ENCODE measurements at regions not wholly inside any gene's neighbourhood (a gene's known extent, or its start where the extent isn't known, plus 50 kb on each side); places are given as distances from the start of the nearest gene placed in this dataset.

- no peaks in the 10 kb centered on the region for H3K4me1 ChIP-seq
- TF ChIP-seq, protein P1, sequence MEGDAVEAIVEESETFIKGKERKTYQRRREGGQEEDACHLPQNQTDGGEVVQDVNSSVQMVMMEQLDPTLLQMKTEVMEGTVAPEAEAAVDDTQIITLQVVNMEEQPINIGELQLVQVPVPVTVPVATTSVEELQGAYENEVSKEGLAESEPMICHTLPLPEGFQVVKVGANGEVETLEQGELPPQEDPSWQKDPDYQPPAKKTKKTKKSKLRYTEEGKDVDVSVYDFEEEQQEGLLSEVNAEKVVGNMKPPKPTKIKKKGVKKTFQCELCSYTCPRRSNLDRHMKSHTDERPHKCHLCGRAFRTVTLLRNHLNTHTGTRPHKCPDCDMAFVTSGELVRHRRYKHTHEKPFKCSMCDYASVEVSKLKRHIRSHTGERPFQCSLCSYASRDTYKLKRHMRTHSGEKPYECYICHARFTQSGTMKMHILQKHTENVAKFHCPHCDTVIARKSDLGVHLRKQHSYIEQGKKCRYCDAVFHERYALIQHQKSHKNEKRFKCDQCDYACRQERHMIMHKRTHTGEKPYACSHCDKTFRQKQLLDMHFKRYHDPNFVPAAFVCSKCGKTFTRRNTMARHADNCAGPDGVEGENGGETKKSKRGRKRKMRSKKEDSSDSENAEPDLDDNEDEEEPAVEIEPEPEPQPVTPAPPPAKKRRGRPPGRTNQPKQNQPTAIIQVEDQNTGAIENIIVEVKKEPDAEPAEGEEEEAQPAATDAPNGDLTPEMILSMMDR (IDR thresholded peaks at IDR 0.05): no peak
- TF ChIP-seq EP300 (IDR thresholded peaks at IDR 0.05): no peak
- TF ChIP-seq POLR2A (IDR thresholded peaks at IDR 0.05): no peak
- no peaks in the 10 kb centered on the region for H3K27me3 ChIP-seq
- no peaks in the 10 kb centered on the region for H3K36me3 ChIP-seq
- H3K9me3 ChIP-seq: no peaks in the 10 kb centered on the region
- 73 to 78% methylated on average over 17 of the region's 17 CpGs for WGBS, 2 donors
- no peak for DNase-seq (ENCODE audit: low spot score in 2 of 2)
- H3K4me3 ChIP-seq: no peak overlapping the region
- H3K27ac ChIP-seq: no peak overlapping the region
Observed at GRCh38 chr15:69825941-69826818, 271.5 kb downstream of the TLE3 start.

DNA sequence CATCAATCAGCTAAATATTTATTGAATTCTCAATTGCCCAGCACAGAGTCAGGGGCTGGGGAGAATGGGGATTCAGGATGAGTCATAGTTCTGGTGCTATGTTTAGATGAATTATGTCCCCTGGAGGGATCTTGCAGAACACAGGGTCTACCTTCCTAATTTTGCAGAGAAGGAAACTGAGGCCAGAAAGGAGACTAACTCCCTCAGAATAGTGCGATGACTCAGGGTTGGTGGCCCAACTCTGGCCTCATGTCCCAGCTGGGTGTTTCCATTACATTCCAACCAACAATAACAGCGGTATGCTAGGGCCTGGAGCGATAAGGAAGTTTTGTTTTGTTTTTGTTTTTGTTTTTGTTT is 270.9 kb downstream of the TLE3 start:
- H3K4me3 ChIP-seq: no peak overlapping the region
- no peaks in the 10 kb centered on the region for H3K27me3 ChIP-seq
- H3K36me3 ChIP-seq: no peaks in the 10 kb centered on the region
- H3K9me3 ChIP-seq: no peaks in the 10 kb centered on the region
- H3K4me1 ChIP-seq: no peaks in the 10 kb centered on the region
- TF ChIP-seq, protein P1 (IDR thresholded peaks at IDR 0.05): no peak
- TF ChIP-seq POLR2A (IDR thresholded peaks at IDR 0.05): no peak
- no peak for TF ChIP-seq EP300 (IDR thresholded peaks at IDR 0.05)
- H3K27ac ChIP-seq: no peak overlapping the region
- WGBS, 2 donors: 70 to 73% methylated on average over 3 of the region's 3 CpGs
- DNase-seq (ENCODE audit: low spot score in 2 of 2): no peak

- TF ChIP-seq EP300 (IDR thresholded peaks at IDR 0.05) (no peak), POLR2A (IDR thresholded peaks at IDR 0.05) (no peak)
- TF ChIP-seq, protein P1 (IDR thresholded peaks at IDR 0.05): no peak
- 88 to 93% methylated on average over 1 of the region's 1 CpG for WGBS, 2 donors
- DNase-seq (ENCODE audit: low spot score in 2 of 2): no peak
- Histone ChIP-seq H3K27ac (no peak overlapping the region), H3K9me3 (no peaks in the 10 kb centered on the region), H3K27me3 (no peaks in the 10 kb centered on the region), H3K36me3 (no peaks in the 10 kb centered on the region), H3K4me1 (no peaks in the 10 kb centered on the region), H3K4me3 (no peak overlapping the region)
Observed at GRCh38 chr15:69827751-69828150, 270.0 kb downstream of the TLE3 start.

DNA sequence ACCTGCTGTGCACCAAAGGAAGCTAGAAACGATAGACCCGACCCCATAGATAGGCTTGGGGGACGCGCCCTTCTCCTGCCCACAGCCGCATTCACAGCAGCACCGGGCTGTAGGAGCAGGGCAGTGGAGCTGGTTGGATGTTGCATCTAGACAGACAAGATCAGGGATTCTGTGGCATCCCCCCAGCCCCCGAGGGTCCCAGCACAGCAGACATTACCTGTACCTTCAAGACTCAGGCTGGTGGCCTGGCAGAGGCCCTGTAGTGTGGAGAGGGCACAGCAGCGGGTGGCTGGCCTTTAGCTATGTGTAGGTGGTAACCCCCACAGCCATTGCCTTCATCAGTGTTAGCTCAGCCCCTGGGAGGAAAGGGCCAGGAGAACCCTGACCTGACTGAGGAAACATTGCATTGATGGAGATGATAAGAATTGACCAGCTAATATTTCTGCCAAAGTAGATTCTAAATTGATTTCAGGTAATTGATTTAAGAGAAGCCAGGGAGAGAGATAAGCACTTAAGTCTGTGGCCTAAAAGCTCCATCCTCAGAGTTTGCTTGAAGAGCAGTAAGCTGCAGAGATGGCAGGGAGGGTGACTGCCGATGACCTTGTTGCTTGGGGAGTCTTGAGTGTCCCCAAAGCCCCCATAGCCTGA is 269.4 kb downstream of the TLE3 start:
- H3K4me3 ChIP-seq: no peak overlapping the region
- TF ChIP-seq EP300 (IDR thresholded peaks at IDR 0.05) (no peak), POLR2A (IDR thresholded peaks at IDR 0.05) (no peak)
- TF ChIP-seq, protein P1 (IDR thresholded peaks at IDR 0.05): no peak
- no peak for DNase-seq (ENCODE audit: low spot score in 2 of 2)
- no peaks in the 10 kb centered on the region for H3K36me3 ChIP-seq
- no peaks in the 10 kb centered on the region for H3K4me1 ChIP-seq
- H3K27me3 ChIP-seq: no peaks in the 10 kb centered on the region
- no peak overlapping the region for H3K27ac ChIP-seq
- H3K9me3 ChIP-seq: no peaks in the 10 kb centered on the region
- WGBS, 2 donors: 84 to 89% methylated on average over 8 to 9 of the region's 9 CpGs

- no peaks in the 10 kb centered on the region for H3K27me3 ChIP-seq
- H3K4me3 ChIP-seq: no peak overlapping the region
- H3K36me3 ChIP-seq: no peaks in the 10 kb centered on the region
- no peaks in the 10 kb centered on the region for H3K9me3 ChIP-seq
- TF ChIP-seq, protein P1 (IDR thresholded peaks at IDR 0.05): no peak
- TF ChIP-seq EP300 (IDR thresholded peaks at IDR 0.05): no peak
- TF ChIP-seq POLR2A (IDR thresholded peaks at IDR 0.05): no peak
- H3K4me1 ChIP-seq: no peaks in the 10 kb centered on the region
- DNase-seq (ENCODE audit: low spot score in 2 of 2): no peak
- 83 to 94% methylated on average over 3 of the region's 3 CpGs for WGBS, 2 donors
- H3K27ac ChIP-seq: no peak overlapping the region
Observed at GRCh38 chr15:69829974-69830373, 267.7 kb downstream of the TLE3 start.

Data from tibial nerve (tissue), 4 donors.